Aorta (tissue), 5 donors: ENCODE measurements at regions not wholly inside any gene's neighbourhood (a gene's known extent, or its start where the extent isn't known, plus 50 kb on each side); places are given as distances from the start of the nearest gene placed in this dataset.
"Not testable (repeated sequence)": the region's sequence is repeated elsewhere in the genome, so short reads cannot be mapped to it uniquely, and the experiment has no call there.

ENCODE experiments used
- ATAC-seq: fragments of 200-7000 bp; cut with Tn5 transposase; one replicate; pipeline ENCODE4 v1.9.1; 2022; ENCODE audit warnings: moderate library complexity; ENCODE audit not compliant: low FRiP score
- DNase-seq, 2 donors: peaks; one replicate each; pipeline ENCODE4 v3.0.0-alpha.2; 2020
- H3K27ac ChIP-seq, 2 donors: one replicate each; pipeline ENCODE4 v1.5.1; 2013; ENCODE audit warnings: low read length in 2 of 2, mild to moderate bottlenecking in 2 of 2, moderate library complexity in 2 of 2, control low read depth in 1 of 2, inconsistent platforms in 1 of 2, low read depth in 1 of 2
- H3K27me3 ChIP-seq, 2 donors: one replicate each; pipeline ENCODE4 v1.6.1; 2013; ENCODE audit warnings: control low read depth in 1 of 2, low read length in 1 of 2, mild to moderate bottlenecking in 1 of 2, moderate library complexity in 1 of 2; ENCODE audit not compliant: insufficient read depth in 2 of 2, control insufficient read depth in 1 of 2
- H3K36me3 ChIP-seq, 2 donors: one replicate each; pipeline ENCODE4 v1.6.1; 2013; ENCODE audit warnings: control low read depth in 1 of 2, low read length in 1 of 2, mild to moderate bottlenecking in 1 of 2; ENCODE audit not compliant: insufficient read depth in 2 of 2, control insufficient read depth in 1 of 2
- H3K4me1 ChIP-seq, 2 donors: one replicate each; pipeline ENCODE4 v1.6.1; 2013; ENCODE audit warnings: low read length in 2 of 2, control low read depth in 1 of 2, mild to moderate bottlenecking in 1 of 2, moderate library complexity in 1 of 2; ENCODE audit not compliant: insufficient read depth in 2 of 2, control insufficient read depth in 1 of 2
- H3K4me3 ChIP-seq, 2 donors: one replicate each; pipeline ENCODE4 v1.5.1; 2013; ENCODE audit warnings: low read length in 2 of 2, control low read depth in 1 of 2, mild to moderate bottlenecking in 1 of 2
- H3K9me3 ChIP-seq: one replicate; pipeline ENCODE4 v1.6.1; 2013; ENCODE audit warnings: mild to moderate bottlenecking, low read length; ENCODE audit not compliant: control insufficient read depth
- WGBS, 2 donors: extraction: QIAGEN DNeasy Blood & Tissue Kit; methylation state at CpG; one replicate each; pipeline ENCODE4 v1.1.7; 2013; 5-methylcytosine and 5-hydroxymethylcytosine counted together
- intact Hi-C, 2 donors: fragments of 100-400 bp; cut with DNase I; formaldehyde crosslinking; loops; one replicate each; pipeline versions ENCODE4 v1.14.2 to v1.15.0; 2022
- donor health status: healthy with polysubstance abuse.
- donor health status: Bipolar disorder and iron deficiency.
- donor health status: DM: no; HTN: no; CAD: no.
- donor health status: DM: no; HTN: no; CAD: no.
- donor health status: DM: yes; HTN: yes; CAD: no.

GRCh38 chr11:67940440-67940839 lies 63.5 kb downstream of the UNC93B1 start:
- H3K27me3 ChIP-seq, H3K27ac ChIP-seq, H3K9me3 ChIP-seq, intact Hi-C loops, ATAC-seq, DNase-seq, H3K36me3 ChIP-seq, H3K4me1 ChIP-seq, H3K4me3 ChIP-seq: not testable (repeated sequence)
- WGBS, 2 donors: 79 to 95% methylated on average over 2 of the region's 2 CpGs

- ATAC-seq: not testable (repeated sequence)
Observed at GRCh38 chr11:67938964-67939363, 64.9 kb downstream of the UNC93B1 start.

GRCh38 chr11:67938371-67938770 lies 65.5 kb downstream of the UNC93B1 start:
- H3K9me3 ChIP-seq, intact Hi-C loops, ATAC-seq, DNase-seq, H3K36me3 ChIP-seq, H3K27ac ChIP-seq, H3K4me3 ChIP-seq, H3K4me1 ChIP-seq, H3K27me3 ChIP-seq: not testable (repeated sequence)
- 80 to 81% methylated on average over 3 of the region's 3 CpGs for WGBS, 2 donors

More at GRCh38 chr11:67938964-67939363, 64.9 kb downstream of the UNC93B1 start:
- DNase-seq, H3K4me3 ChIP-seq, intact Hi-C loops, H3K9me3 ChIP-seq, H3K27me3 ChIP-seq, H3K36me3 ChIP-seq, H3K27ac ChIP-seq, H3K4me1 ChIP-seq: not testable (repeated sequence)
- 17 to 21% methylated on average over 1 of the region's 4 CpGs for WGBS, 2 donors

- H3K36me3 ChIP-seq, H3K27ac ChIP-seq, H3K9me3 ChIP-seq, intact Hi-C loops, H3K4me3 ChIP-seq, H3K4me1 ChIP-seq, DNase-seq, ATAC-seq, H3K27me3 ChIP-seq: not testable (repeated sequence)
- WGBS, 2 donors: 53 to 54% methylated on average over 7 of the region's 7 CpGs
Observed at GRCh38 chr11:67923565-67923964, 80.3 kb downstream of the UNC93B1 start.

GRCh38 chr11:67920546-67920945 lies 83.4 kb downstream of the UNC93B1 start:
- H3K4me3 ChIP-seq, intact Hi-C loops, H3K9me3 ChIP-seq, H3K36me3 ChIP-seq, H3K4me1 ChIP-seq, DNase-seq, H3K27ac ChIP-seq, ATAC-seq, H3K27me3 ChIP-seq: not testable (repeated sequence)
- WGBS, 2 donors: 58 to 63% methylated on average over 6 of the region's 6 CpGs

DNA sequence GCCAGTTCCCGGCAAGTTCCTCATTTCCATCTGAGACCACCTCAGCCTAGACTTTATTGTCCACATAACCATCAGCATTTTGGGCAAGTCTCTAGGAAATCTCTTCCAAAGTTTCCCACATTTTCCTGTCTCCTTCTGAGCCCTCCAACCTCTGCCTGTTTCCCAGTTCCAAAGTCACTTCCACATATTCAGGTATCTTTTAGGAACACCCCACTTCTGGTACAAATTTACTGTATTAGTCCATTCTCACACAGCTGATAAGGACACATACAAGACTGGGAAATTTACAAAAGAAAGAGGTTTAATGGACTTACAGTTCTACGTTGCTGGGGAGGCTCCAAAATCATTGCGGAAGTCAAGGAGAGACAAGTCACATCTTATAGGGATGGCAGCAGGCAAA lies 91.7 kb downstream of the UNC93B1 start:
- H3K36me3 ChIP-seq, ATAC-seq, H3K9me3 ChIP-seq, intact Hi-C loops, H3K27me3 ChIP-seq, DNase-seq, H3K4me1 ChIP-seq, H3K27ac ChIP-seq, H3K4me3 ChIP-seq: not testable (repeated sequence)
- 87 to 94% methylated on average over 3 of the region's 3 CpGs for WGBS, 2 donors

DNA sequence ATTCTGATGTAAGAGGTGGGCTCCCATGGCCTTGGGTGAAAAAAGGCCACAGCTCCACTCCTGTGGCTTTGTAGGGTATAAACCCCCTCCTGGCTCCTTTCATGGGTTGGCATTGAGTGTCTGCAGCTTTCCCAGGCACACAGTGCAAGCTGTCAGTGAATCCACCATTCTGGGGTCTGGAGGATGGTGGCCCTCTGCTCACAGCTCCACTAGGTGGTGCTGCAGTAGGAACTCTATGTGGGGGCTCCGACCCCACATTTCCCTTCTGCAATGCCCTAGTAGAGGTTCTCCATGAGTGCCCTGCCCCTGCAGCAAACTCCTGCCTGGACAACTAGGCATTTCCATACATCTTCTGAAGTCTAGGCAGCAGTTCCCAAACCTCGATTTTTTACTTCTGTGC lies 92.7 kb downstream of the UNC93B1 start:
- H3K4me3 ChIP-seq, H3K27ac ChIP-seq, H3K27me3 ChIP-seq, ATAC-seq, intact Hi-C loops, H3K36me3 ChIP-seq, DNase-seq, H3K9me3 ChIP-seq, H3K4me1 ChIP-seq: not testable (repeated sequence)
- 60 to 64% methylated on average over 2 of the region's 2 CpGs for WGBS, 2 donors

DNA sequence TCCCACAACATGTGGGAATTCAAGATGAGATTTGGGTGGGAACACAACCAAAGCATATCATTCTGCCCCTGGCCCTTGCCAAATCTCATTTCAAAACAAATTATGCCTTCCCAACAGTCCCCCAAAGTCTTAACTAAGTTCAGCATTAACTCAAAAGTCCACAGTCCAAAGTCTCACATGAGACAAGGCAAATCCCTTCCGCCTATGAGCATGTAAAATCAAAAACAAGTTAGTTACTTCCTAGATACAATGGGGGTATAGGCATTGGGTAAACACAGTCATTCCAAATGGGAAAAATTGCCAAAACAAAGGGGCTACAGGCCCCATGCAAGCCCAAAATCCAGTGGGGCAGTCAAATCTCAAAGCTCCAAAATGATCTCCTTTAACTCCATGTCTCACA lies 93.1 kb downstream of the UNC93B1 start:
- H3K27me3 ChIP-seq, H3K4me1 ChIP-seq, H3K4me3 ChIP-seq, H3K9me3 ChIP-seq, ATAC-seq, DNase-seq, H3K36me3 ChIP-seq, intact Hi-C loops, H3K27ac ChIP-seq: not testable (repeated sequence)
- 90 to 96% methylated on average over 1 of the region's 1 CpG for WGBS, 2 donors

DNA sequence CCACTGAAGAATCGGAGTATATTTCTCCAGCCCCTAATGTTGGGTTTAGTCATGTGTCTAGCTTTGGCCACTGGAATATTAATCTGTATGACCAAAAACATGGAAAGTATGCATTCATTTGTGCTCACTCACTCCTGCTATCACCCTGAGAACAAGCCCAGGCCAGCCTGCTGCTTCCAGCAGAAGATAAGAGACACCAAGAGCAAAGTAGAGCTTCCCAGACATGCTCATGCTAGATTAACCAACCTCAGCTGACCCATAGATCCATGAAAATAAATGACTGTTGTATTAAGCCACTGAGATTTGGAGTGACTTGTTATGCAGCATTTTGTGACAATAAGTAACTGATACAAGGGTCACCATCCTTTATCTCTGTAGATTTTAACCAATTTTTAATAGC lies 96.9 kb downstream of the UNC93B1 start:
- H3K36me3 ChIP-seq, H3K4me3 ChIP-seq, intact Hi-C loops, H3K27ac ChIP-seq, H3K9me3 ChIP-seq, H3K27me3 ChIP-seq, DNase-seq, H3K4me1 ChIP-seq, ATAC-seq: not testable (repeated sequence)
- 19 to 83% methylated on average over 1 of the region's 1 CpG for WGBS, 2 donors
